GM12865 (cell line): ENCODE measurements at regions not wholly inside any gene's neighbourhood (a gene's known extent, or its start where the extent isn't known, plus 50 kb on each side); places are given as distances from the start of the nearest gene placed in this dataset.

Experiments used
- DNase-seq: peaks from one replicate; pipeline ENCODE4 v3.0.0; 2010; ENCODE audit warnings: low read depth
- H3K4me3 ChIP-seq: 2 replicates; pipeline ENCODE4 v1.5.1; 2011; ENCODE audit warnings: mild to moderate bottlenecking, low read depth, low read length, control low read depth
- TF ChIP-seq, protein P1 (sequence below): IDR thresholded peaks from 2 replicates; pipeline ENCODE4 v1.5.1; 2011; ENCODE audit warnings: low read length, control low read depth, low read depth, inconsistent platforms; ENCODE audit not compliant: insufficient read depth; ENCODE audit errors: missing control alignments

DNA sequence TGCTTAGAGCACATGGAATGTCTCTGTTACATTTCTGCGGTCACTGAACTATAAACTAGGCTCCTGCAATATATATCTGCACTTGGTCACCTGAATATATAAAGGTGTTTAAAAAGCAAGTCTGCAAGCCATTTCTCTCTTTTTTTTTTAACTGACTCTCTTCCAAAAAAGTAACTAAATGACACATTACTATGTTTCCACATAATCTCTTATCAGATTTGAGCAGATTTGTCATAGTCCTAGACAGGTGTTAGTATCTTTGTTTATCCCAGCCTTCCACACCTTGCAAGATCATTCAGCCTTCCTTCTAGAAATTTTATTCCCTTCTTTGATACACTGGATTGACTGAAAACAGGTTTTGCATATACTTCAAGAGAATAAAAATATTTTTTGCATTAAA is 86.7 kb upstream of the KLF7 start:
- TF ChIP-seq, protein P1, sequence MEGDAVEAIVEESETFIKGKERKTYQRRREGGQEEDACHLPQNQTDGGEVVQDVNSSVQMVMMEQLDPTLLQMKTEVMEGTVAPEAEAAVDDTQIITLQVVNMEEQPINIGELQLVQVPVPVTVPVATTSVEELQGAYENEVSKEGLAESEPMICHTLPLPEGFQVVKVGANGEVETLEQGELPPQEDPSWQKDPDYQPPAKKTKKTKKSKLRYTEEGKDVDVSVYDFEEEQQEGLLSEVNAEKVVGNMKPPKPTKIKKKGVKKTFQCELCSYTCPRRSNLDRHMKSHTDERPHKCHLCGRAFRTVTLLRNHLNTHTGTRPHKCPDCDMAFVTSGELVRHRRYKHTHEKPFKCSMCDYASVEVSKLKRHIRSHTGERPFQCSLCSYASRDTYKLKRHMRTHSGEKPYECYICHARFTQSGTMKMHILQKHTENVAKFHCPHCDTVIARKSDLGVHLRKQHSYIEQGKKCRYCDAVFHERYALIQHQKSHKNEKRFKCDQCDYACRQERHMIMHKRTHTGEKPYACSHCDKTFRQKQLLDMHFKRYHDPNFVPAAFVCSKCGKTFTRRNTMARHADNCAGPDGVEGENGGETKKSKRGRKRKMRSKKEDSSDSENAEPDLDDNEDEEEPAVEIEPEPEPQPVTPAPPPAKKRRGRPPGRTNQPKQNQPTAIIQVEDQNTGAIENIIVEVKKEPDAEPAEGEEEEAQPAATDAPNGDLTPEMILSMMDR, result no peak
- no peak overlapping the region for H3K4me3 ChIP-seq
- no peak for DNase-seq

DNA sequence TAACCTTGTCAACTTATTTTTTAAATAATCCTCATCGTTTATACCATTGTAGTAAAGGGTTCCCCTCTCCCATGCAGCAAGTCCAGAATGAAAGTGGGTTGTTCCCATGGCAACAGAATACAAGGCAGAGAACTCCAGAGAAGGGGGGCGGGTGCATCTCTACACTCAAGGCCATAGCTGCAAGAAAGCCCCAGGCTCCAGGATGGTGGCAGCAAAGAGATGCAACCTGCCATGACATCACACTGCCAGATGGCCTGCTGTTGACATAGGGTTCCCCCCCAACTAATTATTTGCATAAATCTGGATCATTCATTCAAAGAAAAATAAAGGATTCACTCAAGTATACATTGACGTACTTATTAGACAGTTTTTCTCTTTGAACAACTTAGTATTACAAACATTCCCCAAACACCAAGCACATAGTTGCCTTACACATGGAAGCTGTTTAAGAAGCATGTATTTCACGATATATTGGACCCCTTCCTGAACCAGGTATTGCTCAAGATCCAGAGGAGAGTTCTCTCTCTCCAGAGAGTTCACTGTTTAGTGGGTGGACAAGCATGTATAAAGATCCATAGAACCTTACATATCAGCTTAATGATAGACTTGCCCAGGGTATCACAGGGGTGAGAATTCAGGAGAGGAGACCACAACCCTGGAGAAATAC is 87.4 kb upstream of the KLF7 start:
- no peak overlapping the region for H3K4me3 ChIP-seq
- TF ChIP-seq, protein P1, result no peak
- no peak for DNase-seq

DNA sequence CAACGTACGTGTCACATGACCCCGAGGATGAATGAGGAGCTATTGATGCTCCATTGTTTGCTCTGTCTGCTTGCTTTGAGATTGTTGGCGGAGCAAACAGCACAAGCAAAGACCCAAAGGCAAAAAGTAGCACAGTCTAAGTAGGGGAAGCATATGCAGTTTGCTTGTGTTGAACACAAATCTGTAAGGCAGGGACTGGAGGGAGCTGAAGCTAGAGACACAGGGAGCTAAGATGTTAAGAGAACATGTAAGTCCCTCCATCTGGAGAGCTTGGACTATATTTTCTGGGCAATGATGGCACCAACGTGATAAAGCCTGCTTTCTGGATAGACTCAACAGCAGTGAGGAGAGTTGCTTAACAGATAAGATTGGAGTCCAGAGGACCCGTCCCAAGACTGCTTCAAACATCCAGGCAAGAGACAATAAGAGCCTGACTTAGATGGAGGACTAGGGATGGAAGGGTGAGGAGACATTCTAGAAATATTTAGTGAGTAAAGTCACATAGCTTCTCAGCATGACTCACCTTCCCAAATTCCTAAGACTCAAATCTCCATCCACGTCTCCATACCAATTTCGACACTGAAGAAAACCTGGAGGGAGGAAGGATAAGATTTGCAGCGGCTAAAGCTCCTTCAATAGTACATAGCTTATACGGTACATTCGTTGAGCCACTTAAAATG is 88.1 kb upstream of the KLF7 start:
- H3K4me3 ChIP-seq, result no peak overlapping the region
- DNase-seq, result no peak
- TF ChIP-seq, protein P1, result no peak

DNA sequence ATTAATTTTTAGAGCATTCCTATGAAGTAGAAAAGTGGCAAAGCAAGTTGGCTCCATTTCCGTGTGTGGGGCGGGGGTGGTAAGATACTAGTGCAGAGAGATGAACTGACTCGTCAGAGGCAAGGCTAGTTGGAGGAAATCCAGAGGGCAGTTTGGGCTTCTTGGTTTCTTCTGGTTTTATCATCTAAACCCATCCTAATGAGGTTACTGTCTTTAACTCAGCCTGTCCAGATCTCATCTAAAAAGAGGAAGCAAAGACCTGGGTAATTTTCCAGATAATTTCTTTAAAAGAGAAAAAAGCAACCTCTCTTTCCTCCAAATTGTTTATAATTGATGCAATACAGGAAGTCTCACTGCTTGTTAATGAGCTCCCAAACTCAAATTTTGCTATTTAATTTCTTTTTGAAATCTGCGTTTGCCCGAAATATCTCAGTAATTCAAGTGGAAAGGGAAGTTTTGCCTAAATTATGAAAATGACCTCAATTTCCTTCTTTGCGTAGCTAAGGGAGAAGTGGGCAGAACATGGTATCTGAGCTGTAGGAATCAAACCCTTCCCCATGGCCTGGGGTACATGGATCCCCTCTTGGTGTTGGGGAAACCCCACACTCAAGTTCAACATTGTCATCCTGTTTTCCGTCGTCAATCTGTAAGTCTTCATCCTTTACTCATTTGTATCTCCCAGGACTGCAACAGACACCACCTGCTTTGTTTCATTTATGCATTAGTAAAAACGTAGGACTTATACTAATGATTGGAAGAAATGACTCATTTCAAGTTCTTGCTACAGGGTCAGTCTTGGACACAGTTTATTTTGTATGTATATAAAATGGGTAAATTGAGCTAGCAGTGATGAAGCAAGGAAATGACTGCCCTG is 89.1 kb upstream of the KLF7 start:
- no peak for DNase-seq
- H3K4me3 ChIP-seq, result no peak overlapping the region
- TF ChIP-seq, protein P1, result no peak

DNA sequence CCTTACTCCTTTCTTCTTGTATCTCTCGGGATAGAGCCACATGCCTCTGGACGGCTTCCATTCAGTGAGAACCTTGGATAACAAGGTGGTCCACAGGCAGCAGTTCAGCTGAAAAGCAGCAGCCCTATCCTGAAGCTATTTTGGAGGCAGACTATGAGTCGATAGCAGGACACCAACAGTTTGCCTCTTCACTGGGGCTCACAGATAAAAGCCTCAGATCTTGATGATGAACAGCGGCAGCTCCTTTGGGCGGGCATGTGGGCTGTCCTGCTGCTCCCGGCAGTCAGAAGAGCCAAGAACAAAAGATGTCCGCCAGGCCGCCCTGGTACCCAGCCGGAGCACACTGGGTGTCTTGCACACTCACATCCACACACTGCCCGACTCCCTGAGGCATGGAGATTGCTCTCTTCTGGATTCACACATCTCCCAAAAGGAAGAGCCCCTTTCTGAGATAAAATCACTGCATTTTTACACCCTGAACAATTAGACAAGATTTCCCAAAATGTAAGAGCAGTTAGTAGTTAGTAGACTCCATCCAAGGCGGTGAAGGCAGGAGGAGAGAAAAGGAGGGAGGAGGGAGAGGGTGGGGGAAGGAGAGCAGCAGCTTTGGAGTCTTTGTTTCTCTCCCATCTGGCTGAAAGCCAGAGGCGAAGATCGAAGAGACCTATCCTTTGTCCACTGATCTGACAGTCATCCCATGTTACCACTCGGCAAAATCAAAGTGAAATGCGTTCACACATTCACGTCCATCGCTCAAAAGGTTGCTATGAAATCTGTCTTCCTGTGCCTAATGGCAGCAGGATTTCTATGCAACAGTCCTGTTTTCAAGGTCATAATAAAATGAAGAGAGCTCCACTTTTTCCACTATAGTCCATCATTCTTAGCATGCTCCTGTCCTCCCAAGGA is 90.1 kb upstream of the KLF7 start:
- DNase-seq, result no peak
- TF ChIP-seq, protein P1, result no peak
- no peak overlapping the region for H3K4me3 ChIP-seq
